ENCODE measurements at regions not wholly inside any gene's neighbourhood (a gene's known extent, or its start where the extent isn't known, plus 50 kb on each side); places are given as distances from the start of the nearest gene placed in this dataset.

DNA sequence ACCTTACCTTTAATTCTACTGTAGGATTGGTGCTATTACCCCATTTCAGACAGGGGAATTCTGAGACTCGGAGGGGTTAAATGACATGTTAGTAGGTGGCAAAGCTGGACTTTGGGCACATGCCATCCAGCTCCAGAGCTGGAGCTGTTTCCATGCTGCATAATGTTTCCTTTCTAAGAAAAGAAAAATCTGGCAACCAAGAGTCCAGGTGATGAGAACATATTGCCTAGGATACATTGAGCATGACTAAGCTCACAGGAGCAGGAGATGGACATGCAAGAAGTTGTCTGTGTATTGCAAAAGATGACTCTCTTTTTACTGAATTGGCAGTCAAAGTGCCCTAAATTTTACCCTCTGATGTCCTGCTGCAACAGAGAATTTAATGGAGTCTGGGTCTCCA, 150.8 kb upstream of the SYT13 start:
- no peak for DNase-seq (ENCODE audit: low spot score)

DNA sequence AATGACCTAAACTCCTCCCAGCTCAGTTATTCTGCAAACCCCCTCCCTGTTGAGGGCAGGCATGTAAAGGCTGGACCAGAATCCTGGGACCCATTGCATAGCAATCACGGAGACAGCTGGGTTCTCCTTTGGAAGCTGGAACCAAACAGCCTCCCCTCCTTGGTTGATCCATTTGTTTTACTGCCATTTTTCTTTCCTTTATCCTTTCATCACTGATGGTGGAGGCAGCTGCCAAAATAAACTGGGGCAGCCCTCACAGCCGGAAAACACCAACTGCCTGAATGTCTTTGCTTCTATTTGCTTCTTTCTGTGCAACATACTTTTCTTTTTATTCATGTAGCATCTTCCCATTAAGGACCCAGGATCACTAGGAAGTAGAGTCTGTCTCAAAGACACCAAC, 150.0 kb upstream of the SYT13 start:
- no peak for DNase-seq (ENCODE audit: low spot score)

DNA sequence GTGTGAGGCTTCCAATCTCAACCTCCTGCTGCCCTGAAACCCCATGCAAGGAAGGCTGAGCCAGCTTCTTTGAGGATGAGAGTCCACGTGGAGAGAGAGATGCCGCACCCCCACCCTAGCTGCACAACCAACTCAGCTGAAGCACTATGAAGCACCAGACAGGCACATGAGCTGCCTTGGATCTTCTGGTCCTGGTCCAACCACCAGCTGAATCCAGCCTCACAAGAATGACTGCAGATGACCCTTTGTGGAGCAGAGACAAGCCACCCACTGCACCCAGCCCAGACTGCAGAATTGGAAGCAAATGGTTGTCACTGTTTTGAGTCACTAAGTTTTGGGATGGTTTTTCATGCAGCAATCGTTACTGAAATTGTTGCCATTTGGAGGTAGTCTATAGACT, 149.6 kb upstream of the SYT13 start:
- no peak for DNase-seq (ENCODE audit: low spot score)

DNA sequence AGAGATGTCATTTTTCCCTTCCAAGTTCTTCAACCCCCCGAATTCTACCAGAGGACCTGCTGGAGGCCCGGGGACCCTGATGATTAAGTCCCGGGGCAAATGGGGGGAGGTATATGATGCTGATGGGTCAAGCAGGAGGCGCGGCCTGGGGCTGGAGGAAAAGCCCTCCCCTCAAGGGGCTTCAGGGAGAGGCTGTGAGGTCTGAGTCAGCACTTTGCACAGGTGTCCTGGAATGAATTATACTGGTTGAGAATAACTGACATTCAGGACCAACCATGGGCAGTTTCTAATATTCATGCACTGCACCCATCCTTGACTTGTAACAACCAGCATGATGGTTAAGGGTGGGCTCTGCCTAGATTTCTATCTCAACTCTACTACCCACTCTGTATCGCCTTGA, 146.8 kb upstream of the SYT13 start:
- DNase-seq (ENCODE audit: low spot score), result no peak

DNA sequence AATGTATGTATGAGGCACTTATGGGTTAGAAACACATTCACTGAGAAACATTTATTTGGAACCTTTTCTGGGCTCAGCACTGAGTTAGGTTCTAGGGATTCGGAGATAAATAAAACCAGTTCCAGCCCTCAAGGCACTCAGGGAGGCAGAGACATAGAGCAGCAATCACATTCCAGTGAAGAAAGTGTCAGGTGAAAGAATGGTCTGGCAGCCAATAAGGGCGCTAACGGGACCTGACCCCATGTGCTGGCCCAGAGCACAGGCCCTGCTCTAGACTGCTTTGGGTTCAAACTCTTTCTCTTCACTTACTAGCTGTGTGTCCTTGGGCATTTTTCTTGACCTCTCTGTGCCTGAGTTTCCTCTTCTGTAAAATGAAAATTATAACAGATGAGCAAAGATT, 146.0 kb upstream of the SYT13 start:
- no peak for DNase-seq (ENCODE audit: low spot score)

DNA sequence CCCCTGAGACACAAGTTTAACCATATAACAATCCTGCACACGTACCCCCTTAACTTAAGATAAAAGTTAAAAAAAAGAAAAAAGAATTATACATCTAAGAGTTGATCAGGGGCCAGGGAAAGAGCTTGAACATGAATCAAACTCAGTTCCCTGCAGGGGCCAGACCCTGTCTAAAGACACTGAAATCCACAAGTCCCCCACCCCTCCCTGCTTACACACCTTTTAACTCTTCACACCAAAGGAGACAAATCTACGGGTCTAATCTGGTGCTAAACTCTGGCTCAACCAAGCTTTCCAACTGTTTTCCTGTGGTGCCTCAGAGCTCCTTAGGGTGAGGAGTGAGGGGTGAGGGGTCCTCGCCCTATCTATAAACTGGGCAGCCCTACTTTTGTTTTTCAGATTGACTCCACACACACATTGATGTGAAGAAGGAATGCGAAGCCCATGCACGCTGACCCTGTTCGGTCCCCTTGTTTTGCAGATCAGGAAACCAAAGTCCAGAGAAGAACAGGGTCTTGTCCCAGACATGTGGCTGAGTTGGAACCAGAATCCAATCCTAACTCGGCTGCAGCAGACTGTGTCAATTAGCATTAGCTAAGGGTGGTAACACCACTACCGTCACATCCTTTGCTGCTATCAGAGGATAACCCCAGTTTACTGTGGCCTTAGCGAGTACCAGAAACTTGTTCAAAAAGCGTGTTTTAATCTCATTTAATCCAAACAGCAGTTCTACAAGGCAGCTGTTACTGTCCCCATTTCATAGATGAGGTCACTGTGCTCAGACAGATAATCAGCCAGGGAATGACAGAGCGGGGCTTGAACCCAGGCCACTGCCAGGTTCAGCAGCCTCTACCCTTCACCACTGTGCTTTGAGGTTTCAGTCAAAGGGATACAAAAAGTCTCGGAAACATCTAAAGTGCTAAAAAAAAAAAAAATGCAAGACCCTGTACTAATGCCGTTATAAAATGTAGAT, 145.2 kb upstream of the SYT13 start:
- DNase-seq (ENCODE audit: low spot score), result no peak

DNA sequence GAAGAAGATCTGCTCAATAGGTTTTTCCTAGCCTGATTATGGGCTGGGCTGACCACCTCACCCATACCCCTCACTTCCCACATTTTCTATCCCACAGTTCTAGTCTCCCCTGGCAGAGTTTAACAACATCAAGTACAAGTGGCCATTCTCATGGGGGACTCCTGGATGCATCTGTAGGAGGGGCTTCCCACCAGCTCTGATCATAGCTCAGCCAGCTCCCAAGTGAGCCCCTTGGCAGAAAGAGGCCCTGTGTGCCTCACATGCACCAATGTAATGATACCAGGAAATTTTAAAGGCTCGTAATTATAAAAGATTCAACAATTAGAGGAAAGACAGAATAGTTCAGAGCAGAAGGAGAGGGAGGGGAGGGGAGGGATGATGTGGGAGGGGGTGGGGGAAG, 144.2 kb upstream of the SYT13 start:
- no peak for DNase-seq (ENCODE audit: low spot score)

DNA sequence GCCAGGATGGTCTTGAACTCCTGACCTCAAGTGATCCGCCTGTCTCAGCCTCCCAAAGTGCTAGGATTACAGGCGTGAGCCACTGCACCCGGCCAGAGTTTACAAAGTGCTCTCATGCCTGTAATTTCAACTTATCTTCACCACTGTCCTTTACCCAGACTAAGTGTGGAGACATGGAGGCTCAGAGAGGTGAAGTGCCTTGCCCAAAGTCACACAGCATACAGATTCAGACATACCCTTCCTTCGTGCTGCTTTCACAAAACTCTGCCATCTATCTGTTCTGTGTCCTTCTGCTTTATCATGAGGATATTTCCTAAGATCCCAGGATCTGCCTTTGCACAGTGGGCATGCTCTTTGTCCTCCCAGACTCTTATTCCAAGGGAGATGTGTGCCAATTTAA, 143.6 kb upstream of the SYT13 start:
- no peak for DNase-seq (ENCODE audit: low spot score)

DNA sequence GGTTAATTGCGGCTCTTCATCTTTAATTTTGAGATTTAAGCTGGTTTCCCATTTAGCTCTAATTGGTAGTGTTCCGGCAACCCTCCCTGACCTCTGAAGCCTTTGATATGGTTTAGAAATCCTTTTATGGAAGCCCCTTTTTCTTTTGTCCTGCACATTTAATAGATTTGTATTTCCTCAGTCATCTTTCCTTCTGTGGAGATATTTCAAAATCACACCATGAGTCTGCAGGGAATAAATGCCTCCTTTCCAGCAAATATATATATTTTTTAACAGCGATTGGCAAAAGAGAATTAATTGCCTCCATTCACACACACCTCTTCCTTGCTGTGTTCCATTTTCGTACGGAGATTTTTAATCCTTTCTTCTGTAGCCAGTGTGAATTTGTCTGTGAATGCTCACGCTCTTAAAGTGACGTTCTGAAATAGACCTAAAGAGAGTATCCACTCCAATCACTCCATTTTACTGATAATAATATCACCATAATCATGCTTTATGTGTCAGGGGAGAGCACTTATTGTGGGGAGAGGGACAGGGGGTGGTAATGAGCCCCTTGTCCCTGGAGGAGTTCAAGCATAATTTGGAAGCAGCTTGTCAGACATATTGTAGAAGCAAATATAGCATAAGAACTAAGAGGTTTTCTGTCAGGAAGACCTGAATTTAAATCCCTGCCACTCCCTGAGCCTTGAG, 142.5 kb upstream of the SYT13 start:
- DNase-seq (ENCODE audit: low spot score), result no peak

DNA sequence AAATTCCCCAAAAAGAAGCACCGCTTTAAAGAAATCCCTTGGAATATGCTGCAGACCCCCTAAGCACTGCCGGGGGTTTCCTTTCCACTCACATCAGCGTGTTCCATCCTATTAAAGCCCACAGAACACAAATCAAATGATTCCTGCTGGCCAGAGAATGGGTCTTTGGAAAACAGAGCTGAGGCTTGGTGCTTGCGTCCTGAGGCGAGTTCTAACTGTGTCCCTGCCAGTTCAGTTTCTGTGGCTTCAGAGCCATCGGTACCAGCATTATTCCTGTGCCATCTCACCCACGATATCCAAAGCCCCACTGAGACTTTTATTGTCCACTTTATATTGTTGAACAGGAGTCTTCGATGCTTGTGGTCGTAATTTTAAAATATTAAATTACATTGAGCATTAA, 142.0 kb upstream of the SYT13 start:
- DNase-seq (ENCODE audit: low spot score), result no peak

DNA sequence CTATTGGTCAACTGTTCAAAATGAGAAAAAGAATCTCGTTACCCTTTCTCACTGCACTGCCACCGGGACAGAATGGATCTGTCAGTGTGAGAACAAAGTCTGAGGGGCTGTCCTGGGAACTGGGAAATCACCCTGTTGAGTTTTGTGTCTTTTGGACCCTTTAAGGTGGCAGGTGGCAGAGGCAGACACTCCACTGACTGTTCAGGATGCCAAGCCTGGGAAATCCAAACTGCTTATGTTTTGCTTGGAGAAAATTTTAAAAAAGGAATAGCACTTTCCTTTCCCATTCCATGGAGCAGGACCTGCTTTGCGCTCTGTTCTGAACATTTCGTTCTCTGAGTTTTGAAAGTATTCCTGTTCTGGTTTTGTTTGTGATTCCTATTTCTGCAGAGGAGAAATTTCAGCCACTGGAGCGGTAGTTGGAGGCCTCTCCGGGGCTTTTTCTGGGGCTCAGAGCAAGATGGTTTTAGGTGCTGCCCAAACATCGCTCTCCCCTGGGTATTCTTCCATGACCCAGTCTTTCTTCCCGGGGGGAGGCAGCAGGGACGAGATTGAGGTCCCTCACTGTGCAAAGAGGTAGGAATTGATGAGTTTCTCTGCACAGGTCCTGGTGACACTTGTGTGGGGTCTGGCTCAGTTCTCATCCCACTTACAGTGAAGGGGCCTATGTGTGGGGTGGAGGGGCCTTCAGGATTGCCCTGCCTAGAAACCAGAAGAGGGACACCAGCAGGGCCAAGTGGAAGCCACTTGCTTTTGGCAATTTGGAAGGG, 138.5 kb upstream of the SYT13 start:
- DNase-seq (ENCODE audit: low spot score), result no peak

DNA sequence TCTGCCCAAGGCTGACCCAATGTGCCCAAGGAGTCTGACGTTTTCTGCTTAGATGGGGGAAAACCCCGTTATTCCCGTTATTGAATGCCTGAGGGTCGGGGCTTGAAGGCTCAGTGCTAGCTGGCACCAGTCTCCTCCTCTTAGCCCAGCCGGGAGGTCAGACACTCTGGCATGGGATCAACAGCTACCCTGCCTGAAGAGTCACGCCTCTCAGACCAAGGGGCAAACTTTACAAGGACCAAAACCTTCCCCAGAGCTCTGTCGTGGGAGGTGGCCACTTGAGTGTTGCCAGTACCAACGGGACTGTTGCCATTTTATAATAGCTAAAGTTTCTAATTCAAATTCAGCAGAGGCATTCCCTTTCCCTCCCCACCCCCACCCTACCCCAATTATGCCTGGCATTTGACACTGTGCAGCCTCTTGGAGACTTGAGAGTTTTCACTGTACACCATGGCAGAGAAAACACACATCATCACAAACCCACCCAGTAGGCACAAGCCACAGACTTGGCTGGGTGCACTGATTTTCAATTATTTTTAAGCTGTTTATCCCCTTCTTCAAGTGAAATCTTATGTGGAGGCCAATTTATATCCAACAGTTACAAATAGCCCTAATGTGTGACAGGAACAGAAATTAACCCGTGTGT, 137.5 kb upstream of the SYT13 start:
- no peak for DNase-seq (ENCODE audit: low spot score)

DNA sequence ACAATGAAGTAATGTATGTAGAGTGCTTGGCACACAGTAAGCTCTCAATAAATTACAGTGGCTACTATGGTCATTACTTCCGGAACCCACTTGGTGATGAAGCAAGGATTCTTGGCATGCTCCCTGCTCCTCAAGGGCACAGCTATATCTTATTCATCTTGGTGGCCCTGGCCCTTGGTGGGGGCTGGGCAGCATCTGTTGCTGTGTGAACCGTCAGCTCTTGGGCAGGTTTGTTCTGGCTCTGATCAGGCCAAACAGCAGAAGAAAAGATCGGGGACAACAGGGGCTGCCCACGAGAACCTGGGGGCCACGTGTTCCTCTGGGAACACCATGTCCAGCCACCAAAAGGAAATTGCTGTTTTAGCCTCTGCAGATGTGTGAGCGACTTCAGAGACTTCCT, 136.9 kb upstream of the SYT13 start:
- DNase-seq (ENCODE audit: low spot score), result no peak

DNA sequence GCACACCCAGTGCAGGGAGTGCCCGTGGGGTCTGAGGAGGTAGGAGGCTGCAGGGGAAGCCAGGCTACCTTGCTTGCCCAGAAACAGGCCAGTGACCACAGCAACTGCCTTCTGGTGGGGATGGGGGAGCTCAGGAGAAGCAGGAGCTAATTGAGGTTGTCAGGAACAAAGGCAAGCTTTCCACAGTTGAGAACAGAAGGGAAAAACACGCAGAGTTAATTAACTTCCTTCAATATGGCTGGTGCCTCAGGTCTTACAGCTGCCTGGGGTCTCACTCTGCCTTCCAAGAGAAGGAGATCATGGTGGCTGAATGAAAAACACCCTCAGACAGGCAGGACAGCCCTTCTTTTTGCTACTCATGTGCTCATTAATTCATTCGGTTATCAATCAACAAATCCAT, 127.9 kb upstream of the SYT13 start:
- DNase-seq (ENCODE audit: low spot score), result no peak

DNA sequence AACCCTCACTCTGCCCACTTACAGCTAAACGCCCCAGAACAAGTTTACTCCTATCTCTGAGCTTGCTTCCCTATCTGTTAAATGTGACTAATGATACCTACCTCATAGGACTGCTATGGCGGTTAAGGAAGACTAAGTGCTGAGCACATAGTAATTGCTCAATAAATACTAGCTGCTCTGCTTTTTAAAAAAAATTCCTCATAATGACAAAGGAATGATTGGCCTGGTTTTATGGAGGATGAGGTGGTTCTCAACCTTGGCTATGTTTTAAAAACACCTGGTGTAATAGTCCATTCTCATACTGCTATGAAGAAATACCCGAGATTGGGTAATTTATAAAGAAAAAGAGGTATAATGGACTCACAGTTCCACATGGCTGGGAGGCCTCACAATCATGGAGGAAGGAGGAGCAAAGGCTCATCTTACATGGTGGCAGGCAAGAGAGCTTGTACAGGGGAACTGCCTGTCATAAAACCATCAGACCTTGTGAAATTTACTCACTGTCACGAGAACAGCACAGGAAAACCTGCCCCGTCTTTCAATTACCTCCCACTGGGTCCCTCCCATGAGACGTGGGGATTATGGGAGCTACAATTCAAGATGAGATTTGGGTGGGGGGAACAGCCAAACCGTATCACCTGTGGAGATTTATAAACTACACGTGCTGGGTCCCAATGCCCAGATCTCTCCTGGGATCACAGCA, 127.2 kb upstream of the SYT13 start:
- DNase-seq (ENCODE audit: low spot score), result no peak

DNA sequence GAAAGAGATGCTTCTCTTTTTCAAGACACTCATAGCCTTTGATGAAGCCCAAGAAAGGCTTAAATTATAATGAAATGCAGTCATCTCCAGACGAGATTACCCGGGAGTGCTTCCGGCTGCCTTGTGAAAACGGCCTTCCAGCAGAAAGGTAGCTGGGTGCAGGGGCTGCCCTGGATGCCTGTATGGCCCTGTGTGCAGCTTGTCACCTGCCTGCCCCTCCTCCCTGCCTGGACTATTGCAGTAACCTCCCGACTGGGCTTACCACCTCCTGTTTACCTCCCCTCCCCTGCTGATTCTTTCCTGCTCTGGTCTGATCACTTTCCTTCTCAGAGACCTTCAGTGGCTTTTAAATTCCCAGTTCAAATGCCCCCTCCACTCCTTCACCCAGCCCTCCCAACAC, 126.4 kb upstream of the SYT13 start:
- no peak for DNase-seq (ENCODE audit: low spot score)

DNA sequence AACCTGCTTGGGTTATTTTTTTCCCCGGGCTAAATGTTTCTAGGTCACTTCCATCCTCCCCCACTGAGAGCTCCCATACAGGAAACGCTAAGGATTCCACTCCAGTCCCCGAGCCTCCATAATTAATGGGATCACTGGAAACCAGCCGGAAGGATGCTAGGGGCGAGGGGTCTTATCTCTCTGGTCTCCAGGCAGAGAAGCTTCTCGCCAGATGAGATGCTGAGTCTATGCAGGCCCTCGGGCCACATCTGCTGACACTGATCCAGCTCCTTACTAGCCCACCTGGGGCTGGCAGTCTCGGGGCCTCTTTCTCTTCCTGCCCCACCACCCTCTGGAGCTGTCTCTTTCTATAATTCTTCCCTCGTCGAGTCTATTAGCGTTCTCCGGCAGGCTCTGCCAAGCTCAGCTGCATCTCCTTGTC, 125.9 kb upstream of the SYT13 start:
- DNase-seq (ENCODE audit: low spot score), result no peak

DNA sequence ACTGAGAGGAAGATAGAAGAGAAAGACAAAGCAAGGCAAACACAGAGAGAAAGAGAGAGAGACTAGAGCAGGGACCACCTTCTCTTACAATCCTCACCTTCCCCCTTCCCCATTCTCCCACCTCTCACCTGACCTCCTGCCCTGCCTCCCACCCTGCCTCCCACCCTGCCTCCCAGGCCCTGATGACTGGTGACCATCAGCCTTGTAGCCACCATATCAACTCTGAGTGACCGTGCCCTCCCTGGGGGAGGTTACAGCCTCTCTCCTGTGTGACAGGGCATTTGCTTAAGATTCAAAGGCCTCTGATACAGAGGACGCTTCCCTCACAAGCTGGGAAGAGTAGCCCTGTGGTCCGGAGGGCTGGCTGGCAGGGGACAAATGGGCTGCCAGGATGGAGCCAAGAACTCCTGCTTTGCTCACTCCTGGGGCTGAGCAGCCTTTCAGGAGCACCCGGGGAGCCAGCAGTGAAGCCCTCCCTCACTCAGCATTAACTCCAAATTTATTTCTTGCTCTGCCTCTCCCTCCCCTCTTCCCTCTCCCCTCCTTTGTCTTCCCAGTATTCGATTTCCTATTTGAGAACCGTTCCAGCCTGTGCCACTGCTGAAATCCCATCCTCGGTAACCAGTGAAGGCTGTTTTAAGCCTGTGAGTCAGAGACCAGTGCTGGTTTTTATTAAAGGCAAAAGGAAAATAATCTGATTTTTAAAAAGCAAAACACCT, 125.2 kb upstream of the SYT13 start:
- DNase-seq (ENCODE audit: low spot score), result no peak

DNA sequence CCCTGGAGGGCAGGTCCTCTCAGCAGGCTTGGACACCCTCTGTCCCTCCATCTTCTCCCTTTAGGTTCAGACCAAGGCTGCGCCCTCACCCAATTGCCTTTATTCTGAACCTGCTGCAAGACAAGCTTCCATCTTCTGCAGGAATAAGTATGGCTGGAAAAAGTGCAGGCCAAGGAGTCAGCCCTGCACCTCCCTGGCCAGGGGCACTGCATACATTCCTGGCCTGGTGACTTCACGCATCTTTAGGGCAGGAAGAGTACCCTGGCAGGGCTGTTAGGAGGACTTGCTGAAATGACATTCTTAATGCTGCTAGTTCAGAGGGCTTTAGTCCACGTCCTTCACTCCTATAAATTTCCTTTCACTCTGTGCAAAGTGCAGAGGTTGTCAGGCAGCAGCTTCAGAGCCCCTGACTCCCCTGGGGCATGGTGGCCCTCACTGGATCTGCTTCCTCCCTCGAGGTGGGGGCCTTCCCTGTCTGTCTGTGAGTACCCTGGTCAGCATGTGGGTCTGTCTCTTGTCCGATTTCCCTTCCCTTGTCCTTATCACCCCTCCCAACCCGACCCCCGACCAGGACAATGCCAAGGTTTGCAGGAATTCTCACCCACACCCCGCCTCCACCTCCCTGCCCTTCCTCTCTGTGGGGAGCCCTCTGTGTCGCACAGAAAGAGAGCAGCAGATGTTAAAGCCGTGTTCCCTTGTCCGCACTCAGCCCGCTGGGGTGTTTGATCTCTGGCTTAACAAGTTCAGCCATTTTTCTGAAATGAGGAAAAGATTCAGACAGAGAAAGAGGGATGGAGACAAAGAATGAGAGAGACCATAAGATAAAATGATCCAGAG, 124.5 kb upstream of the SYT13 start:
- DNase-seq (ENCODE audit: low spot score), result no peak

DNA sequence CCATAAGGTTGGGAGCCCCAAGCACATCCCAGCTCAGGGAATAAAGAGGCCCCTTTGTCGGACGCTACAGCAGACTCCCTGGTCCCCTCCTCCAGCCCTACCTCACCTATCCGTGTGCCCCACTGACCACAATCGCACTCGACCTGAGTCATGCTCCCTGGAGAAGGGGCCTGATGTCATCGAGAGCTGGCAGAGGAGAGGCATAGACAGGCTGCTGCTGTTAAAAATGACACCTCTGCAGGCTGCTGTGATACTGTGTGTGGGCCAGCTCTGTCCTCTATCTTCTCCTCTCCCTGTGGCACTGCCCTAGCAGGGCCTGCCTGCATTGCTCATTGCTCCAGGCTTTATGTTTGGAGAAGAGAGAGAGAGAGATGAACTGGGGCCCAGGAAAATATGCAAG, 123.4 kb upstream of the SYT13 start:
- DNase-seq (ENCODE audit: low spot score), result no peak
